ENCODE measurements at regions not wholly inside any gene's neighbourhood (a gene's known extent, or its start where the extent isn't known, plus 50 kb on each side); places are given as distances from the start of the nearest gene placed in this dataset.

- no peak for TF ChIP-seq CTCF (tag by site-specific recombination; IDR thresholded peaks at IDR 0.05)
- TF ChIP-seq HOXA7 (CRISPR knock-in tag; IDR thresholded peaks at IDR 0.05; ENCODE audit: borderline replicate concordance), result no peak
- no peak for TF ChIP-seq ZNF692 (tag by site-specific recombination; IDR thresholded peaks at IDR 0.05)
- TF ChIP-seq IKZF3 (tag by site-specific recombination; IDR thresholded peaks at IDR 0.05), result no peak
Observed at GRCh38 chr6:51323056-51323455, 504.4 kb downstream of the TFAP2B start.

All from HEK293 (cell line).